GM12892 (cell line): ENCODE measurements at regions not wholly inside any gene's neighbourhood (a gene's known extent, or its start where the extent isn't known, plus 50 kb on each side); places are given as distances from the start of the nearest gene placed in this dataset.

ENCODE experiments used
- DNase-seq: peaks from one replicate; pipeline ENCODE4 v3.0.0; 2011; ENCODE audit not compliant: insufficient read length
- FAIRE-seq: peaks from 2 replicates; lab custom pipeline; 2011; peaks lifted over from hg19 to GRCh38; lab: Jason Lieb, UNC
- POLR2A ChIP-seq: IDR thresholded peaks from 2 replicates; pipeline ENCODE4 v1.6.1; 2011; ENCODE audit warnings: low read depth, low read length, control low read depth
- POLR2AphosphoS5 ChIP-seq: IDR thresholded peaks from 2 replicates; pipeline ENCODE4 v1.6.1; 2011; ENCODE audit warnings: low read depth, low read length, control low read depth
- TAF1 ChIP-seq: IDR thresholded peaks from 2 replicates; pipeline ENCODE4 v1.6.1; 2011; ENCODE audit warnings: low read depth, mild to moderate bottlenecking, control low read depth, low read length, borderline replicate concordance

DNA sequence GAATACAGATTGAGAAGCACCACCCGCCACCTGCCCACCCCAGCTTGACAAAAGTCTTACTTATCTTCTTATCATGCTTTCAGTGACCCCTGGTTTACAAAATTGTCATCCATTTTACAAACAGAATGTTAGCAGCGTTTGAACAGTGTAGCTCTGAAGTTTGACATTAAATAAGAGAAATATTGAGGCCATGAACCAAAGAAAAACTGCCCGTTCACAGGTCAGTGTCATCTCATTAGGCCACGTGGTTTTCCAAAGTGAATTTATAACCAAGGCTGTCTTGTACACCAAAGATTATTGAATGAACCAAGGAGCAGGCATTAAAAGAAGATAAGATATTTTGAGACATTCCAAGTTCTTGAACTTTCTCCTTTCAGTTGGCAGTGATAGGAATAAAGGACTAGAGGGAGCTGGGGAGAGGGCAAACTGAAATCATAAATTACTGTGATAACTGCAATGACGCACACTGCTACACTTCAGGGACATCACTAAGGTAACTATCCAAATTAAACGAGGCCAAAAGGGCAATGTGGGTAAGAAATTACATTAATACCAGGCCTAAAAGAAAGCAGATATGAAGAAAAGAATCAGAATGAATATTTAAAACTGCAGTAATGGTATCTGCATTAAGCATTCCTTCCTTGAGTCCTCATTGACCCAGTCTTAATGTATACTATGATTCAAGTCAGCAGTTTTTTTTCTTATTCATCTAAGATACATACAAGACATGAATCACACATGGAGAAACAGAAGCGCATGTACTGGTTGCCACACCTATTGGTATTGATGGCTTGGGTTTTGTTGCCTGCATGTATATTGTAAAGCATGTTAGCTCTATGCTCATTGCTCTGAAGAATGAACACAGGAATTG, 159.8 kb upstream of the ARG1 start:
- DNase-seq (no peak), FAIRE-seq (no peak)
- TF ChIP-seq TAF1 = no peak
- TF ChIP-seq POLR2AphosphoS5 = no peak
- no peak for TF ChIP-seq POLR2A

- TF ChIP-seq TAF1 = no peak
- TF ChIP-seq POLR2A = no peak
- no peak for TF ChIP-seq POLR2AphosphoS5
- DNase-seq = no peak
- no peak for FAIRE-seq
Observed at GRCh38 chr6:131413831-131414191, 159.2 kb upstream of the ARG1 start.

GRCh38 chr6:131414956-131415355, 158.1 kb upstream of the ARG1 start:
- no peak for DNase-seq
- no peak for FAIRE-seq
- TF ChIP-seq POLR2AphosphoS5 (no peak), POLR2A (no peak), TAF1 (no peak)

DNA sequence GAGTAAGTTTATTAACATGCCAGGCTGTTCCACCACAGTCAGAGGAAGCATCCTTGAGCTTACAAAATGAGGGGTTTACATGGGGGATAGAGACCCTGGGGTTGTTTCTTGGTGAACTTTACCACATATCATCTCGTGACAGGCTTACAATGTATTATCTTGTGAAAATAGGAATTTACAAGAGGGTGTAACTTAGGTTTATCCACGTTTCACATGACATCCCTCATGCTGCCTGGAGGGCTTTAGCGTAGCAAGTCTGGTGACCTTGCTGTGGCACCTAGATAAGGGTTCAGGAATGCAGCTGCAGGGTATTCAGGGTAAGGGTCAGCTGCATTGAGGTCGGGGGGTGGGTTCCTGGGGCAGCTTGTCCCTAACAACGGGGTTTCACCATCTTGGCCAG, 154.6 kb upstream of the ARG1 start:
- TF ChIP-seq TAF1 (no peak), POLR2A (no peak), POLR2AphosphoS5 (no peak)
- FAIRE-seq (no peak), DNase-seq (no peak)

GRCh38 chr6:131419702-131420101, 153.3 kb upstream of the ARG1 start:
- TF ChIP-seq POLR2A (no peak), TAF1 (no peak), POLR2AphosphoS5 (no peak)
- no peak for FAIRE-seq
- no peak for DNase-seq

GRCh38 chr6:131424016-131424415, 149.0 kb upstream of the ARG1 start:
- no peak for FAIRE-seq

DNA sequence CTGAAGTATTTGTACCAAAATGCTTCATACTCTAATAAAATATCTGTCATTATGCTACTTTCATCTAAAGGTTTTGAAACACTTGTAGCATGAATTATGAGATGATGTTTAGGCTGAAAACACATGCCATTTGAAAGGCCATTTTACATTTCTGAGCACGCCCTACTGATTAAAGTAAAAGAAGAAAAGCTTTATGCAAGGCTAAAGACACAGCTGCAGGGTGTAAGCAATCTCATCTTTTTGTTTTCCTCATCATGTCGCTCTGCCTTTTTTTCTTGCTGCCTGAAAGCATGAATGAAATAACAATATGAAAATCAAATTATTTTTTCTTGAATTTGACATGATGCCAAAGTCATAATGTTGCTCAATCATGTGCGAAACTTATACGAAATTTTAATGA, 148.6 kb upstream of the ARG1 start:
- FAIRE-seq (no peak), DNase-seq (no peak)
- no peak for TF ChIP-seq POLR2AphosphoS5
- no peak for TF ChIP-seq POLR2A
- TF ChIP-seq TAF1 = no peak

More at GRCh38 chr6:131424016-131424415, 149.0 kb upstream of the ARG1 start:
- no peak for DNase-seq
- TF ChIP-seq POLR2A = no peak
- no peak for TF ChIP-seq POLR2AphosphoS5
- no peak for TF ChIP-seq TAF1

DNA sequence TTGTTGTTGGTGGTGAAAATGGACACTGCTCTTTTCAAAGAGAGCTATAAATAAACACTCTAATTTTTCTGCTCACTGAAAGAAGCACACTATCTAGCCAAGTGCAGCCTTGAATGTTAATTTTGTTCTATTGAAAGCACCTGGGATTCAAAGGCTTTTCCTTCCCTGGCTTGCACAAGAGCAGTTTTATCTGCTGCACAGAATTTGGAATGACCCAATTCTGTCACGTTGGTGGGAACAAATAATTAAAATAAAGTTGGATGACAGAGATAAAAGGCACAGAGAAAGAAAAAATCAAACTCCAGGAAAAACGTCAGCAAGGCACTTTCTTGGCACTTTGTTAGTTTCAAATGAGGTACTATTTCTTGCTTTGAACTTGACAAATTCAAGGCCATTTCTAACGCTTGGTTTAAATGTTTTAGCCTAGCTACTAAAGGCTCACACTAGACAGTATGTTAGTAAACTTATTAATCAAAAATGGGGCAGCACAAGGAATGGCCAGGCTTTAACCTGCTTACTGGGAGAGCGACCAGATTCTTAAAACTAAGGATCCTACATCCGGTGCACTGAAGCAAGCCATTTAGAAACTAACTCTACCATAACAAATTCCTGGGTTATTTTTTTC, 145.5 kb upstream of the ARG1 start:
- no peak for TF ChIP-seq POLR2AphosphoS5
- no peak for TF ChIP-seq TAF1
- no peak for FAIRE-seq

DNA sequence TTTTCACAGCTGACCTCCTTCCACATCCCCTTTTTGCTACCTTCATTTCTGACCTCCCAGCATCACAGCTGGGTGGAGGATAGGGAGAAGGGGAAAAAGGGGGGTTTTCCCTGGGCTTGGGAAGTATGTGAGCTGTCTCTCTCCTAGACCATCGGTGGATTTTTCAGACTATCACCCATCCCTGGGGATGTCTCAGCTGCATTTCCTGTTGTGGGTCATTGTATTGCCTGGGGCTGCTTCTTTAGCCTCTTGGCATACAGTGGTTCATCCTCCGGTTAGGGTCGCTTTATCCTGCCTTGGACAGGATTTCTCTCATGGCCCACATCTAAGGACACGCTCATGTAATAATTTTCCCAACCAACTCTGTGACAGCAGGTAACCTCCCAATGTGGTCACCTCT, 142.5 kb upstream of the ARG1 start:
- no peak for TF ChIP-seq POLR2AphosphoS5
- no peak for TF ChIP-seq TAF1
- TF ChIP-seq POLR2A = no peak
- FAIRE-seq (no peak), DNase-seq (no peak)

More for the DNA sequence above, 145.5 kb upstream of the ARG1 start:
- no peak for DNase-seq

- no peak for FAIRE-seq
- no peak for DNase-seq
- TF ChIP-seq TAF1 = no peak
- TF ChIP-seq POLR2AphosphoS5 = no peak
- TF ChIP-seq POLR2A = no peak
Observed at GRCh38 chr6:131431718-131432117, 141.3 kb upstream of the ARG1 start.

DNA sequence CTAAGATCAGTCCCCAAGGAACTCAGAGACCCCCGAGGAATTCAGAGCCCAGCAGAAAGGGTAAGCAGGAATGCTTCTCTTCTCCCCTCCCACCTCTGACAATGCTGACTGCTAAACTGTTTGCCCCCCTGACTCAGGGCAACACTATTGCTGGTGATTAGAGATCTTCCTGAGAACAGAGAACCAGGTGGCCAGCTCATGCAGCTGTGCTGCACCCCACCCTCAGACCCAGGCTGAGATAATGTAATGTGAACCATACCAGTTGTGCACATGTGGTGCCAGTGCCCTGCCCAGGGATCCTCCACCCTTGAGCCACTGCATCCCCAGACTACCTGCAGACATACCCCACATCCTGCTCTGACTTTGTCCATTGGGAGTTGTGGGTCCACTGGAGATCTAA, 139.1 kb upstream of the ARG1 start:
- FAIRE-seq (no peak), DNase-seq (no peak)
- TF ChIP-seq POLR2AphosphoS5 = no peak
- no peak for TF ChIP-seq POLR2A
- no peak for TF ChIP-seq TAF1

GRCh38 chr6:131436358-131436757, 136.7 kb upstream of the ARG1 start:
- DNase-seq = no peak
- no peak for FAIRE-seq
- TF ChIP-seq POLR2AphosphoS5 (no peak), TAF1 (no peak), POLR2A (no peak)
